HG02840 (cell line): ENCODE measurements at regions not wholly inside any gene's neighbourhood (a gene's known extent, or its start where the extent isn't known, plus 50 kb on each side); places are given as distances from the start of the nearest gene placed in this dataset.
"Not testable (repeated sequence)": the region's sequence is repeated elsewhere in the genome, so short reads cannot be mapped to it uniquely, and the experiment has no call there.

Experiments
- ATAC-seq: cut with Tn5 transposase; IDR thresholded peaks from one replicate; pipeline ENCODE4 v1.9.1; 2021; ENCODE audit warnings: mild to moderate bottlenecking, moderate library complexity, moderate number of reproducible peaks; ENCODE audit not compliant: unreplicated experiment, low FRiP score

- ATAC-seq = not testable (repeated sequence)
These were observed 864.3 kb downstream of the EFNB2 start for GRCh38 chr13:105671131-105671530.

GRCh38 chr13:105670179-105670990 is 865.1 kb downstream of the EFNB2 start:
- ATAC-seq = no peak

- no peak for ATAC-seq
These were observed 870.2 kb downstream of the EFNB2 start for GRCh38 chr13:105665284-105665683.

- ATAC-seq = no peak
These were observed 872.3 kb downstream of the EFNB2 start for GRCh38 chr13:105663182-105663581.

GRCh38 chr13:105660561-105660960 is 874.9 kb downstream of the EFNB2 start:
- no peak for ATAC-seq

- ATAC-seq = no peak
These were observed 877.0 kb downstream of the EFNB2 start for GRCh38 chr13:105658431-105658830.

GRCh38 chr13:105655046-105655445 is 880.4 kb downstream of the EFNB2 start:
- no peak for ATAC-seq

GRCh38 chr13:105643966-105644365 is 891.5 kb downstream of the EFNB2 start:
- ATAC-seq = no peak

- no peak for ATAC-seq
These were observed 892.9 kb downstream of the EFNB2 start for GRCh38 chr13:105642511-105642958.

- no peak for ATAC-seq
These were observed 894.3 kb downstream of the EFNB2 start for GRCh38 chr13:105641121-105641520.

GRCh38 chr13:105638426-105638825 is 897.0 kb downstream of the EFNB2 start:
- no peak for ATAC-seq

GRCh38 chr13:105634059-105634458 is 901.4 kb downstream of the EFNB2 start:
- ATAC-seq = no peak

GRCh38 chr13:105630431-105630830 is 905.0 kb downstream of the EFNB2 start:
- no peak for ATAC-seq

GRCh38 chr13:105627270-105627669 is 908.2 kb downstream of the EFNB2 start:
- no peak for ATAC-seq

GRCh38 chr13:105625691-105626090 is 909.8 kb downstream of the EFNB2 start:
- no peak for ATAC-seq

GRCh38 chr13:105616333-105617075 is 919.0 kb downstream of the EFNB2 start:
- no peak for ATAC-seq

GRCh38 chr13:105612541-105612940 is 922.9 kb downstream of the EFNB2 start:
- no peak for ATAC-seq

- no peak for ATAC-seq
These were observed 924.0 kb downstream of the EFNB2 start for GRCh38 chr13:105611424-105611823.

- no peak for ATAC-seq
These were observed 927.4 kb downstream of the EFNB2 start for GRCh38 chr13:105608104-105608503.

- ATAC-seq = no peak
These were observed 928.0 kb downstream of the EFNB2 start for GRCh38 chr13:105607426-105607825.

- no peak for ATAC-seq
These were observed 928.4 kb downstream of the EFNB2 start for GRCh38 chr13:105607016-105607415.
